ENCODE measurements at regions not wholly inside any gene's neighbourhood (a gene's known extent, or its start where the extent isn't known, plus 50 kb on each side); places are given as distances from the start of the nearest gene placed in this dataset.

- H3K4me1 ChIP-seq (ENCODE audit: insufficient read depth, low read length, poor library complexity, severe bottlenecking): no peaks in the 10 kb centered on the region
- no peaks in the 10 kb centered on the region for H3K36me3 ChIP-seq (ENCODE audit: insufficient read depth, low read length)
- H3K4me2 ChIP-seq (ENCODE audit: low read depth, low read length, poor library complexity, severe bottlenecking): no peak overlapping the region
- no peaks in the 10 kb centered on the region for H3K27me3 ChIP-seq (ENCODE audit: insufficient read depth, low read length, poor library complexity, severe bottlenecking)
- no peak overlapping the region for H3K4me3 ChIP-seq (ENCODE audit: low read length, poor library complexity, severe bottlenecking)
- TF ChIP-seq EZH2phosphoT487 (IDR thresholded peaks at IDR 0.05; ENCODE audit: borderline replicate concordance): no peak
- TF ChIP-seq, protein P1, sequence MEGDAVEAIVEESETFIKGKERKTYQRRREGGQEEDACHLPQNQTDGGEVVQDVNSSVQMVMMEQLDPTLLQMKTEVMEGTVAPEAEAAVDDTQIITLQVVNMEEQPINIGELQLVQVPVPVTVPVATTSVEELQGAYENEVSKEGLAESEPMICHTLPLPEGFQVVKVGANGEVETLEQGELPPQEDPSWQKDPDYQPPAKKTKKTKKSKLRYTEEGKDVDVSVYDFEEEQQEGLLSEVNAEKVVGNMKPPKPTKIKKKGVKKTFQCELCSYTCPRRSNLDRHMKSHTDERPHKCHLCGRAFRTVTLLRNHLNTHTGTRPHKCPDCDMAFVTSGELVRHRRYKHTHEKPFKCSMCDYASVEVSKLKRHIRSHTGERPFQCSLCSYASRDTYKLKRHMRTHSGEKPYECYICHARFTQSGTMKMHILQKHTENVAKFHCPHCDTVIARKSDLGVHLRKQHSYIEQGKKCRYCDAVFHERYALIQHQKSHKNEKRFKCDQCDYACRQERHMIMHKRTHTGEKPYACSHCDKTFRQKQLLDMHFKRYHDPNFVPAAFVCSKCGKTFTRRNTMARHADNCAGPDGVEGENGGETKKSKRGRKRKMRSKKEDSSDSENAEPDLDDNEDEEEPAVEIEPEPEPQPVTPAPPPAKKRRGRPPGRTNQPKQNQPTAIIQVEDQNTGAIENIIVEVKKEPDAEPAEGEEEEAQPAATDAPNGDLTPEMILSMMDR (conservative IDR thresholded peaks at IDR 0.05; ENCODE audit: low read length): no peak
- H3K9me2 ChIP-seq (replicated peaks; ENCODE audit: low read depth, low read length): no peaks in the 10 kb centered on the region
- no peak overlapping the region for H2AFZ ChIP-seq (ENCODE audit: low read length)
- no peak overlapping the region for H3K9ac ChIP-seq (ENCODE audit: low read depth, low read length, poor library complexity, severe bottlenecking)
- no peaks in the 10 kb centered on the region for H4K20me1 ChIP-seq (ENCODE audit: insufficient read depth, low read length, poor library complexity, severe bottlenecking)
- H3K79me2 ChIP-seq (ENCODE audit: insufficient read depth, low read length): no peaks in the 10 kb centered on the region
- no peaks in the 10 kb centered on the region for H3F3A ChIP-seq (ENCODE audit: low read depth)
- no peaks in the 10 kb centered on the region for H3K9me3 ChIP-seq (ENCODE audit: insufficient read depth, low read depth, low read length)
These were observed 53.5 kb downstream of the FOXD2 start for GRCh38 chr1:47491341-47491753.

DNA sequence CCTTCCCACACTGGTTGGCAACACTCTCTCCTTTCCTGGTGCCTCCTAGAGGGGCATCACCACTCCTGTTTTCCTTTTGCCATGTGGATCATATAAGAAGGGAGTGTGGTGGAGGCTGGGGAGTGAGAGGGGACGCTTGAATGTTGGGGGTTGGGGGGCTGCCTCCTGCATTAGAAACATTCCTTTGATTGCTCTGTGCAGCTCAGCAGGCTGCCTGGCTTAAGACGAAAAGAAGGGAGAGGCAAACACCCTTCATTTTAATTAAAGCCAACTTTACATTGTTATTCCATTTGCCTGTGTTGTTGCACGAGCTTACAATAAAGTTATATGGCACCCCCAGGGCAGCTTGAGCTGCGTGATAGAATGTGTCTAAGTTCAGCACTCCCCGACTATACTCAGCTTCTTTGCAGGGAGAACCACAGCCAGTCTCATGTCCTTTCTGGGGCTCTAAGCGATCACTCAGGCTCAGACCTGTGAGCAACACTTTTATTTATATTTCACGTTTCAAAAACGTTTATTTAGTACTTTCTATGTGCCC lies 57.4 kb downstream of the FOXD2 start:
- no peak overlapping the region for H3K9ac ChIP-seq (ENCODE audit: low read depth, low read length, poor library complexity, severe bottlenecking)
- no peaks in the 10 kb centered on the region for H3K27me3 ChIP-seq (ENCODE audit: insufficient read depth, low read length, poor library complexity, severe bottlenecking)
- no peaks in the 10 kb centered on the region for H3K79me2 ChIP-seq (ENCODE audit: insufficient read depth, low read length)
- H3K36me3 ChIP-seq (ENCODE audit: insufficient read depth, low read length): no peaks in the 10 kb centered on the region
- H3K4me3 ChIP-seq (ENCODE audit: low read length, poor library complexity, severe bottlenecking): no peak overlapping the region
- no peak for TF ChIP-seq EZH2phosphoT487 (IDR thresholded peaks at IDR 0.05; ENCODE audit: borderline replicate concordance)
- TF ChIP-seq, protein P1 (conservative IDR thresholded peaks at IDR 0.05; ENCODE audit: low read length): no peak
- no peaks in the 10 kb centered on the region for H4K20me1 ChIP-seq (ENCODE audit: insufficient read depth, low read length, poor library complexity, severe bottlenecking)
- no peaks in the 10 kb centered on the region for H3K4me1 ChIP-seq (ENCODE audit: insufficient read depth, low read length, poor library complexity, severe bottlenecking)
- H2AFZ ChIP-seq (ENCODE audit: low read length): no peak overlapping the region
- H3K9me2 ChIP-seq (replicated peaks; ENCODE audit: low read depth, low read length): no peaks in the 10 kb centered on the region
- H3K4me2 ChIP-seq (ENCODE audit: low read depth, low read length, poor library complexity, severe bottlenecking): no peak overlapping the region
- H3F3A ChIP-seq (ENCODE audit: low read depth): no peaks in the 10 kb centered on the region
- H3K9me3 ChIP-seq (ENCODE audit: insufficient read depth, low read depth, low read length): no peaks in the 10 kb centered on the region

GRCh38 chr1:47498551-47498950 lies 60.7 kb downstream of the FOXD2 start:
- H3K9me2 ChIP-seq (replicated peaks; ENCODE audit: low read depth, low read length): no peaks in the 10 kb centered on the region
- no peaks in the 10 kb centered on the region for H3K27me3 ChIP-seq (ENCODE audit: insufficient read depth, low read length, poor library complexity, severe bottlenecking)
- no peak overlapping the region for H3K9ac ChIP-seq (ENCODE audit: low read depth, low read length, poor library complexity, severe bottlenecking)
- no peak overlapping the region for H2AFZ ChIP-seq (ENCODE audit: low read length)
- H3K9me3 ChIP-seq (ENCODE audit: insufficient read depth, low read depth, low read length): no peaks in the 10 kb centered on the region
- no peaks in the 10 kb centered on the region for H4K20me1 ChIP-seq (ENCODE audit: insufficient read depth, low read length, poor library complexity, severe bottlenecking)
- no peaks in the 10 kb centered on the region for H3K79me2 ChIP-seq (ENCODE audit: insufficient read depth, low read length)
- no peak overlapping the region for H3K4me2 ChIP-seq (ENCODE audit: low read depth, low read length, poor library complexity, severe bottlenecking)
- H3K36me3 ChIP-seq (ENCODE audit: insufficient read depth, low read length): no peaks in the 10 kb centered on the region
- no peaks in the 10 kb centered on the region for H3K4me1 ChIP-seq (ENCODE audit: insufficient read depth, low read length, poor library complexity, severe bottlenecking)
- no peak overlapping the region for H3K4me3 ChIP-seq (ENCODE audit: low read length, poor library complexity, severe bottlenecking)
- no peaks in the 10 kb centered on the region for H3F3A ChIP-seq (ENCODE audit: low read depth)
- no peak for TF ChIP-seq EZH2phosphoT487 (IDR thresholded peaks at IDR 0.05; ENCODE audit: borderline replicate concordance)

GRCh38 chr1:47501069-47501468 lies 63.2 kb downstream of the FOXD2 start:
- Histone ChIP-seq H3K36me3 (ENCODE audit: insufficient read depth, low read length) (no peaks in the 10 kb centered on the region), H3K4me3 (ENCODE audit: low read length, poor library complexity, severe bottlenecking) (no peak overlapping the region), H3K9me2 (replicated peaks; ENCODE audit: low read depth, low read length) (no peaks in the 10 kb centered on the region), H3K4me1 (ENCODE audit: insufficient read depth, low read length, poor library complexity, severe bottlenecking) (no peaks in the 10 kb centered on the region), H3K4me2 (ENCODE audit: low read depth, low read length, poor library complexity, severe bottlenecking) (no peak overlapping the region), H3K79me2 (ENCODE audit: insufficient read depth, low read length) (no peaks in the 10 kb centered on the region), H2AFZ (ENCODE audit: low read length) (no peak overlapping the region), H3K27me3 (ENCODE audit: insufficient read depth, low read length, poor library complexity, severe bottlenecking) (no peaks in the 10 kb centered on the region), H3K9me3 (ENCODE audit: insufficient read depth, low read depth, low read length) (no peaks in the 10 kb centered on the region), H3K9ac (ENCODE audit: low read depth, low read length, poor library complexity, severe bottlenecking) (no peak overlapping the region), H4K20me1 (ENCODE audit: insufficient read depth, low read length, poor library complexity, severe bottlenecking) (no peaks in the 10 kb centered on the region), H3F3A (ENCODE audit: low read depth) (no peaks in the 10 kb centered on the region)
- no peak for TF ChIP-seq EZH2phosphoT487 (IDR thresholded peaks at IDR 0.05; ENCODE audit: borderline replicate concordance)
- TF ChIP-seq, protein P1 (conservative IDR thresholded peaks at IDR 0.05; ENCODE audit: low read length): no peak

All from Loucy (cell line).